GM18909 (cell line): ENCODE measurements at regions not wholly inside any gene's neighbourhood (a gene's known extent, or its start where the extent isn't known, plus 50 kb on each side); places are given as distances from the start of the nearest gene placed in this dataset.

Experiments
- ATAC-seq: cut with Tn5 transposase; IDR thresholded peaks from one replicate; pipeline ENCODE4 v1.9.1; 2021; ENCODE audit warnings: mild to moderate bottlenecking; ENCODE audit not compliant: unreplicated experiment, poor library complexity

GRCh38 chr13:29963089-29963488, 112.7 kb upstream of the UBL3 start:
- no peak for ATAC-seq

- no peak for ATAC-seq
Observed at GRCh38 chr13:29961036-29961670, 110.7 kb upstream of the UBL3 start.

DNA sequence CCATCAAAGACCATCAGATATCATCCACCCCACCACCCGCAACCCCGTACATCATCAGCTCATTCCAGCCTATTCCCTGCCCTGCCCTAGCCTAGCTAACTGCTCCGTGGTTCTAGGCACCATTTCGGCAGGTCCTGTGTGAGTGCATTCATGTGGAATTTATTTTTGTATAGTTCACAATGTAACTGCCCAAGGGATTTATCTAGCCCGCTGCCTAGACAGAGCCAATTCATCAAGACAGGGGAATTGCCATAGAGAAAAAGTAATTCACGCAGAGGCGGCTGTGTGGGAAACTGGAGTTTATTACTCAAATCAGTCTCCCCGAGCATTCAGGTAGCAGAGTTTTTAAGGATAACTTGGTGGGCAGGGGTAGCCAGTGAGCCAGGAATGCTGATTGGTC, 109.2 kb upstream of the UBL3 start:
- ATAC-seq: no peak

DNA sequence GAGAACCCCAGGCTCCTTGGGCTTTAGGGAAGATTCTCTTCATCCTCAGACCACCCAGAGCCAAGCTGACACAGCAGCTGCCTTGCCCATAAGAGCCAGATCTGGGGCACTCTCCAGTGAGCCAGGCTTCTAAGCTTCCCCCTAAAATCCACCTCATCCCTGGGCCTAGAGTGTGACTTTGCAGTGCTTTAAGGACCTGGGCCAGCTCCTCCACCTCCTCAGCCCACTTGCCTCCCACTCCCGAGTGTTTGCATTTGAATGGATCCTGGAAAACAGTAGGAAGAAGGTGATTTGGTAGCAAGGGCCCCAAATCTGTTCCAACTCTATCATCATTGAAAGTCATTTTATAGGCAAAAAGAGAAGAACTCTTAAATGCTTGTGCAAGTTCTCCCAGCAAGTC, 108.7 kb upstream of the UBL3 start:
- no peak for ATAC-seq

GRCh38 chr13:29958476-29958875, 108.1 kb upstream of the UBL3 start:
- ATAC-seq: no peak

- no peak for ATAC-seq
Observed at GRCh38 chr13:29957320-29957719, 106.9 kb upstream of the UBL3 start.

DNA sequence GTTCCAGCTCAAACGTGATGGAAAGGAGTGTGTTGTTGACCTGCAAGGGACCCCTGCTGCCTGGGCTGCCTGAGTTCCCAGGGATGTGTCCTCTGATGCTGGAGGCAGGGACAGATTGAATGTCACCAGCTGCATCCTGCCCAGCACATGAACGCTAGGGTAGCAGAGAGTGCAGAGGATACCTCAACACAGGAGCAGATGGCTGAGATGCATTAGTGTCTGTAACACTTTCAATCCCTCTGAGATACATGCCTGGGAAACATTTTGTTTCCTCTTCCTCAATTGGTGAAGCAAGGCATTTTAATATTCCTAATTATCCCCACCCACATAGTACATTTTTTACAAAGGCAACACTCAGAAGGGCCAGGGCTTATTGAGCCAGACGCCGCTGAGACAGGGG, 106.4 kb upstream of the UBL3 start:
- no peak for ATAC-seq

- ATAC-seq: no peak
Observed at GRCh38 chr13:29955137-29955650, 104.8 kb upstream of the UBL3 start.

- ATAC-seq: no peak
Observed at GRCh38 chr13:29954082-29955028, 103.9 kb upstream of the UBL3 start.

DNA sequence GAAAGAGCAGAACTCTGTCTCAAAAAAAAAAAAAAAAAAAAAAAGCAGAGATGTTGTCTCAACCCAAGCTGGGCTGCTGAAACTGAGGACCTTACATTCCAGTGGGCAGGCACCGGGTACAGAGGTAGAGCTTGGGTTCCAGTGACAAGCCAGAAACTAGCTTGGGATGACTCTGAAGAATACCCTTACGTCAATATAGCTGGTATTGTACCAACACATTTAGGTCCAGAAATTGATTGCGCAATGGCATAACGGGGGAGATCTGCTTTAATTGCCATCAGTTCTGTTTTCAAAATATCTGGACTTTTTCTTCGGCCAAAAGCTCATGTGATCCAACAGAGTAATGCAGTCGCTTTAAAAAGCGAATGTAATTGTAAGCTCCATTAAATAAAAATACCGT, 103.1 kb upstream of the UBL3 start:
- no peak for ATAC-seq

GRCh38 chr13:29952245-29952644, 101.8 kb upstream of the UBL3 start:
- ATAC-seq: no peak

GRCh38 chr13:29948791-29949190, 98.4 kb upstream of the UBL3 start:
- ATAC-seq: no peak

DNA sequence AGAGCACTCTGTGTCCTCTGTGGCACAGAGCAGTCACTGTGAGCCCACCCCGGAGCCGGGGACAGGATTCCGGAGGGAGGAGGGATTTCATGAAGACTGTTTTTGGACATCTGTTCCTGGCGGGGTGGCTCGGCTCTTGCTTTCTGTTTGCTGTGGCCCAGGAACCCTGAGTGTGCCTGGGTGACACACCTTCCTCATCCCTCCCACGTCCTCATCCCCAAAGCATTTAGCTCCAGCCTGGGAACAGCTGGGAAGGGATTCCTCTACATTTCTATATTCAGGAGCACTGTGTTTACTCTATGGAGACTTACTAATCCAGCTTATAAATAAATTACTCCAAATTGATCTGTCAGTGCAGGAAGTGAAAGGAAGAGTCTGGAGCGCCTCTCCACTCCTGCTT, 97.8 kb upstream of the UBL3 start:
- no peak for ATAC-seq

DNA sequence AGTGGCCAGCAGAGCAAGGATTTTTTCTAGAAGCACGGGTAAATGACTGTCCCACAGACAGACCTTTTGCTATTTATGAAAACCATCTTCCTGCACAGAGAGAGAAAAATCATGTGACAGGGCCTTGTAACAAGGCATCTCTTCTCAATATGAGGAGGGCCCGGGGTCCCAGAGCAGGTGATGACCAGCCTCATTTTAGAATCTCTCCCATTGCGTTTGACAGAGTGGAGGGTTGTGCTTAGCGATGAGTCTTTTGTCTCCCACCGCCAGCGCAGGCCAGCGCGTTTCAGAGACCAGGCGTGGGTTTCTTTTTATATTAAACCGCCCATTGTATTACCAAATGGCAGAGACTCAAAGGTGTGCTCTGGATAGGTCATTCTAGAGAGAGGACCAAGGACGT, 97.4 kb upstream of the UBL3 start:
- ATAC-seq: no peak

GRCh38 chr13:29946093-29946492, 95.7 kb upstream of the UBL3 start:
- no peak for ATAC-seq

- ATAC-seq: no peak
Observed at GRCh38 chr13:29943686-29944085, 93.3 kb upstream of the UBL3 start.

- ATAC-seq: no peak
Observed at GRCh38 chr13:29943273-29943672, 92.9 kb upstream of the UBL3 start.

DNA sequence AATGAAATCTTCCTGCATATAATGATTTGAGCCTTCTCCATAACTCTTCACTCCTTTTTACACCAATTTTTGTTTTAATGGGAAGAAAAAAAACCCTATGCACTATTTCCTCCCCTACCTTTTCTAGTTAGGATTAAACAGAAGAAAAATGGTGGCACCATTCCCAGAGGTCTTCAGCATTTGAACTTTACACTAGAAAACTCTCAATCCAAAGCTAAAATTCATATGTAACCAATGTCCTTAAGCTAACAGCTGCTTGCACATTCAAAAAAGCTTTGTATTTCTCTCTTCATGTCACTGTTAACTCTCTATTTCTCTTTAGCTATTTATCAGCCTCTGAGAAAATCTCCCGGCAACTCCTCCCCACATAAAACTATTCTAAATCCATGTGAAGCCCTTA, 90.3 kb upstream of the UBL3 start:
- ATAC-seq: no peak

DNA sequence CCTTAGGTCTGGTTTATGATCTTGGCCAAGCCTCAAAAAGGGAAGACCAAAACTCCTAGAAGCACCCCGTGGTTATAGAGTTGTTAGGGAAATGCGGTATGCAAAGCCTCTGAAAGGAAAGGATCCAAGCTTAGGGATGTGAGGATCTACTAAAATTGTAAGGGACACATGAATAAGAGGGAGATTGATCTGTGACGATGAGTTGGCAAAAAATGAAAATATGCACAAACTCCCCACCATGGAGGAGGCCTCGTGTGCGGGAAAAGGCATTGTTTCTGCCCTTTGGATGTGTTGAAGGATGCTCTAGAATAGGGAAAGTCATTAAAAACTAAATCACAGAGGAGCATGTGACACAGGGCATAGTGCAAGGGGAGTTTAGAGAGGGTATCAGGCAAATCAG, 88.7 kb upstream of the UBL3 start:
- ATAC-seq: no peak

DNA sequence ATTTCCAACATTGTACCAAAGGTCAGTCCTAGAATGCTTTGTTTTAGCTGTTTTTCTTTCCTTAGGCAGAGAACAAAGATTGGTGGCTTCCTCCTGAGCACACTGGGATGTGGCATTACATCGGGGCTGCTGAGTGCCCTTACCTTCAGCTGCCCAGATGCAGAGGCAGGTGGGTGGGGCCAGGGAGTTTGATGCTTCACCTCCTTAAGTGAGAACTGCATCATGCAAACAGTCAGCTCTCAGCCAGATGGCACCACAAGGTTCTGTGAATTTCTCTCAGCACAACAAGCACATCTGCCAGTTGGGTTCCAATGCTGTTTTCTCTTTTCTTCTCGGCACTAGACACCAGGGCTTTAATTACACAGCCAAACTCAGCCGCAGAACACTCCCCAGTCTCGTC, 87.4 kb upstream of the UBL3 start:
- no peak for ATAC-seq

- no peak for ATAC-seq
Observed at GRCh38 chr13:29937379-29937778, 87.0 kb upstream of the UBL3 start.

- no peak for ATAC-seq
Observed at GRCh38 chr13:29936956-29937355, 86.5 kb upstream of the UBL3 start.
